H1 (cell line): ENCODE measurements at regions not wholly inside any gene's neighbourhood (a gene's known extent, or its start where the extent isn't known, plus 50 kb on each side); places are given as distances from the start of the nearest gene placed in this dataset.

Experiments used
- CTCF ChIA-PET: fragments of 300-600 bp; sonication (Branson Sonifier 250); formaldehyde crosslinking; loops from one replicate; lab custom pipeline; 2021; ENCODE audit not compliant: partially characterized antibody; lab: Charles Lee
- POLR2A ChIA-PET: fragments of 300-600 bp; sonication (Branson Sonifier 250); formaldehyde crosslinking; loops from one replicate; lab custom pipeline; 2021; ENCODE audit warnings: inconsistent platforms; ENCODE audit not compliant: partially characterized antibody; lab: Charles Lee
- DNase-seq, 2 experiments: peaks; one replicate each; pipeline versions ENCODE4 v3.0.0 to v3.0.0-alpha.2; 2010 to 2022; ENCODE audit warnings: low spot score in 2 of 2, low read depth in 1 of 2, mixed read lengths in 1 of 2
- FAIRE-seq: peaks from 2 replicates; lab custom pipeline; 2011; peaks lifted over from hg19 to GRCh38; lab: Jason Lieb, UNC
- H2AFZ ChIP-seq: 2 replicates; pipeline ENCODE4 v1.8.1; 2012; ENCODE audit warnings: low read length, inconsistent platforms
- H2AK5ac ChIP-seq: 2 replicates; pipeline ENCODE4 v1.6.1; 2013; ENCODE audit warnings: low read depth, low read length
- H2BK120ac ChIP-seq: replicated peaks from 2 replicates; pipeline ENCODE3; 2013; ENCODE audit warnings: low read depth, low read length, inconsistent platforms
- H2BK12ac ChIP-seq: 2 replicates; pipeline ENCODE4 v1.6.1; 2013; ENCODE audit warnings: low read depth, low read length
- H2BK15ac ChIP-seq: 2 replicates; pipeline ENCODE4 v1.6.1; 2013; ENCODE audit warnings: low read length
- H2BK20ac ChIP-seq: 2 replicates; pipeline ENCODE4 v1.6.1; 2013; ENCODE audit warnings: low read length
- H2BK5ac ChIP-seq: 2 replicates; pipeline ENCODE4 v1.6.1; 2013; ENCODE audit warnings: low read depth, low read length
- H3K14ac ChIP-seq: 2 replicates; pipeline ENCODE4 v1.6.1; 2013; ENCODE audit warnings: inconsistent platforms; ENCODE audit not compliant: insufficient read length
- H3K18ac ChIP-seq: 2 replicates; pipeline ENCODE4 v1.6.1; 2013; ENCODE audit warnings: low read length; ENCODE audit errors: extremely low read depth
- H3K23ac ChIP-seq: 2 replicates; pipeline ENCODE4 v1.6.1; 2013; ENCODE audit warnings: inconsistent platforms; ENCODE audit not compliant: insufficient read length
- H3K23me2 ChIP-seq: 2 replicates; pipeline ENCODE4 v1.6.1; 2013; ENCODE audit warnings: low read depth, low read length
- H3K27ac ChIP-seq: 2 replicates; pipeline ENCODE4 v1.6.1; 2011; ENCODE audit warnings: low read depth, low read length, inconsistent platforms
- H3K27me3 ChIP-seq, 4 experiments: replicated peaks in 1 of 4; 1 replicate in 1 of 4; 2 replicates in 3 of 4; pipeline versions ENCODE4 v1.6.1 to v1.8.1; 2011 to 2013; ENCODE audit warnings: low read length in 3 of 4, mild to moderate bottlenecking in 3 of 4, inconsistent platforms in 2 of 4, mixed read lengths in 2 of 4, moderate library complexity in 1 of 4; ENCODE audit not compliant: control insufficient read depth in 3 of 4, insufficient read depth in 3 of 4; ENCODE audit errors: extremely low read depth in 1 of 4
- H3K36me3 ChIP-seq, 4 experiments: 2 replicates each; pipeline versions ENCODE4 v1.6.1 to v1.8.1; 2011 to 2013; ENCODE audit warnings: mild to moderate bottlenecking in 4 of 4, low read length in 3 of 4, moderate library complexity in 2 of 4, control low read depth in 1 of 4, inconsistent platforms in 1 of 4; ENCODE audit not compliant: insufficient read depth in 4 of 4, control insufficient read depth in 2 of 4
- H3K4ac ChIP-seq: replicated peaks from 2 replicates; pipeline ENCODE3; 2013; ENCODE audit warnings: low read length, low read depth, mixed read lengths, inconsistent platforms; ENCODE audit not compliant: insufficient read length
- H3K4me1 ChIP-seq, 4 experiments: replicated peaks in 1 of 4; 1 replicate in 1 of 4; 2 replicates in 3 of 4; pipeline versions ENCODE4 v1.6.1 to v1.8.1; 2011 to 2013; ENCODE audit warnings: low read length in 3 of 4, inconsistent platforms in 2 of 4, mixed read lengths in 1 of 4; ENCODE audit not compliant: insufficient read depth in 4 of 4, control insufficient read depth in 3 of 4
- H3K4me2 ChIP-seq, 2 experiments: 2 replicates each; pipeline versions ENCODE4 v1.6.1 to v1.8.1; 2011 to 2013; ENCODE audit warnings: low read depth in 2 of 2, low read length in 2 of 2, control low read depth in 1 of 2, inconsistent platforms in 1 of 2, mild to moderate bottlenecking in 1 of 2; ENCODE audit not compliant: insufficient read depth in 1 of 2
- H3K4me3 ChIP-seq, 4 experiments: fragments of 200-600, 300-600 bp in 1 of 4; sonication (generic), shearing (Covaris generic), sonication (Bioruptor Twin) in 1 of 4; 2 replicates each; pipeline versions ENCODE4 v1.5.1 to v1.8.1; 2011 to 2016; ENCODE audit warnings: low read length in 4 of 4, low read depth in 3 of 4, control low read depth in 2 of 4, inconsistent platforms in 2 of 4, mild to moderate bottlenecking in 2 of 4, mixed read lengths in 1 of 4, moderate library complexity in 1 of 4; ENCODE audit not compliant: insufficient read depth in 2 of 4; ENCODE audit errors: extremely low read depth in 1 of 4
- H3K56ac ChIP-seq: replicated peaks from 2 replicates; pipeline ENCODE3; 2013; ENCODE audit warnings: low read depth, mild to moderate bottlenecking, mixed read lengths, low read length, inconsistent platforms; ENCODE audit not compliant: insufficient read length
- H3K79me1 ChIP-seq: 2 replicates; pipeline ENCODE4 v1.6.1; 2013; ENCODE audit warnings: low read depth, low read length, control low read depth
- H3K79me2 ChIP-seq, 2 experiments: 2 replicates each; pipeline versions ENCODE4 v1.6.1 to v1.8.1; 2012 to 2013; ENCODE audit warnings: low read length in 2 of 2, mild to moderate bottlenecking in 2 of 2, inconsistent platforms in 1 of 2; ENCODE audit not compliant: insufficient read depth in 2 of 2, control insufficient read depth in 1 of 2
- H3K9ac ChIP-seq, 4 experiments: replicated peaks in 1 of 4; 1 replicate in 1 of 4; 2 replicates in 3 of 4; pipeline versions ENCODE4 v1.6.1 to v1.8.1; 2011 to 2013; ENCODE audit warnings: low read depth in 3 of 4, low read length in 3 of 4, control low read depth in 2 of 4, mild to moderate bottlenecking in 2 of 4, moderate library complexity in 2 of 4, inconsistent platforms in 1 of 4; ENCODE audit errors: extremely low read depth in 1 of 4
- H3K9me3 ChIP-seq, 2 experiments: 2 replicates each; pipeline versions ENCODE4 v1.6.1 to v1.8.1; 2012 to 2013; ENCODE audit warnings: mild to moderate bottlenecking in 2 of 2, moderate library complexity in 2 of 2, control low read depth in 1 of 2, inconsistent platforms in 1 of 2, low read depth in 1 of 2, low read length in 1 of 2, mixed read lengths in 1 of 2; ENCODE audit not compliant: insufficient read depth in 2 of 2
- H4K20me1 ChIP-seq, 2 experiments: replicated peaks in 1 of 2; 2 replicates each; pipeline versions ENCODE3 to v1.8.1; 2011 to 2013; ENCODE audit warnings: inconsistent platforms in 2 of 2, low read length in 2 of 2, mild to moderate bottlenecking in 1 of 2; ENCODE audit not compliant: insufficient read depth in 2 of 2, control insufficient read depth in 1 of 2
- H4K5ac ChIP-seq: 2 replicates; pipeline ENCODE4 v1.6.1; 2013; ENCODE audit warnings: low read length, low read depth, mixed read lengths, inconsistent platforms; ENCODE audit not compliant: insufficient read length
- H4K8ac ChIP-seq: 2 replicates; pipeline ENCODE4 v1.8.0; 2013; ENCODE audit warnings: mild to moderate bottlenecking, moderate library complexity, low read length, inconsistent platforms; ENCODE audit not compliant: insufficient read depth; ENCODE audit errors: extremely low read depth
- H4K91ac ChIP-seq: replicated peaks from 2 replicates; pipeline ENCODE3; 2013; ENCODE audit warnings: low read length, mixed read lengths, inconsistent platforms; ENCODE audit not compliant: insufficient read length
- CHD1 ChIP-seq: IDR thresholded peaks from 2 replicates; pipeline ENCODE4 v1.6.1; 2012; ENCODE audit warnings: low read depth, low read length, improper control_type of control experiment
- EP300 ChIP-seq, 2 experiments: IDR thresholded peaks; 1 replicate in 1 of 2; 2 replicates in 1 of 2; pipeline ENCODE4 v1.6.1; 2011 to 2012; ENCODE audit warnings: low read depth in 2 of 2, low read length in 2 of 2, mild to moderate bottlenecking in 2 of 2, borderline replicate concordance in 1 of 2, inconsistent platforms in 1 of 2, moderate library complexity in 1 of 2
- EZH2 ChIP-seq: fragments of 200-600 bp; sonication (generic); IDR thresholded peaks from 2 replicates; pipeline ENCODE4 v1.7.1; 2012; ENCODE audit warnings: low read depth, mild to moderate bottlenecking, moderate library complexity, low read length, inconsistent platforms; ENCODE audit not compliant: severe bottlenecking
- FOSL1 ChIP-seq: IDR thresholded peaks from 2 replicates; pipeline ENCODE4 v1.6.1; 2011; ENCODE audit warnings: mild to moderate bottlenecking, low read depth, low read length, moderate library complexity; ENCODE audit not compliant: insufficient read depth
- HDAC6 ChIP-seq: IDR thresholded peaks from one replicate; pipeline ENCODE4 v1.7.1; 2012; ENCODE audit warnings: low read depth, mild to moderate bottlenecking, inconsistent platforms, low read length, moderate library complexity
- PHF8 ChIP-seq: fragments of 200-600 bp; sonication (generic); conservative IDR thresholded peaks from 2 replicates; pipeline ENCODE4 v1.7.1; 2012; ENCODE audit warnings: low read depth, mild to moderate bottlenecking, inconsistent platforms, low read length, moderate library complexity
- RAD21 ChIP-seq, 2 experiments: IDR thresholded peaks in 1 of 2; conservative IDR thresholded peaks in 1 of 2; 2 replicates each; pipeline ENCODE4 v1.6.1; 2011; ENCODE audit warnings: low read depth in 2 of 2, low read length in 2 of 2, improper control_type of control experiment in 1 of 2, inconsistent platforms in 1 of 2, mild to moderate bottlenecking in 1 of 2, moderate library complexity in 1 of 2
- RNF2 ChIP-seq: fragments of 200-900, 300-1000 bp; sonication (generic); IDR thresholded peaks from 2 replicates; pipeline ENCODE4 v1.7.1; 2016; ENCODE audit warnings: borderline replicate concordance, low read depth, mild to moderate bottlenecking, antibody characterized with exemption, low read length; ENCODE audit not compliant: poor library complexity, severe bottlenecking; ENCODE audit errors: missing control alignments
- RXRA ChIP-seq: IDR thresholded peaks from 2 replicates; pipeline ENCODE4 v1.6.1; 2011; ENCODE audit warnings: low read depth, mild to moderate bottlenecking, low read length, moderate library complexity; ENCODE audit not compliant: insufficient read depth
- SIX5 ChIP-seq: IDR thresholded peaks from 2 replicates; pipeline ENCODE4 v1.6.1; 2011; ENCODE audit warnings: mild to moderate bottlenecking, low read depth, low read length
- SP2 ChIP-seq: IDR thresholded peaks from 2 replicates; pipeline ENCODE4 v1.6.1; 2012; ENCODE audit warnings: mild to moderate bottlenecking, low read length, inconsistent platforms
- TBP ChIP-seq: IDR thresholded peaks from 2 replicates; pipeline ENCODE4 v1.6.1; 2011; ENCODE audit warnings: low read depth, low read length, improper control_type of control experiment
- TEAD4 ChIP-seq: IDR thresholded peaks from 2 replicates; pipeline ENCODE4 v1.6.1; 2012; ENCODE audit warnings: low read depth, low read length, inconsistent platforms, mixed read lengths
- WGBS, 2 experiments: shearing (Covaris generic) in 1 of 2; methylation state at CpG; one replicate each; pipeline versions ENCODE4 v1.1.6 to v1.1.7; 2013 to 2015; ENCODE audit warnings: low lambda C conversion rate in 2 of 2, mixed read lengths in 2 of 2, inconsistent platforms in 1 of 2, low coverage in 1 of 2, missing lambda C conversion rate in 1 of 2; ENCODE audit not compliant: insufficient replicate concordance in 2 of 2, insufficient coverage in 1 of 2, insufficient read length in 1 of 2; ENCODE audit errors: extremely low coverage in 1 of 2, missing lambda C conversion rate in 1 of 2; 5-methylcytosine and 5-hydroxymethylcytosine counted together
- TF ChIP-seq, protein P1 (sequence below): IDR thresholded peaks from 2 replicates; pipeline ENCODE4 v1.6.1; 2012; ENCODE audit warnings: inconsistent platforms

DNA sequence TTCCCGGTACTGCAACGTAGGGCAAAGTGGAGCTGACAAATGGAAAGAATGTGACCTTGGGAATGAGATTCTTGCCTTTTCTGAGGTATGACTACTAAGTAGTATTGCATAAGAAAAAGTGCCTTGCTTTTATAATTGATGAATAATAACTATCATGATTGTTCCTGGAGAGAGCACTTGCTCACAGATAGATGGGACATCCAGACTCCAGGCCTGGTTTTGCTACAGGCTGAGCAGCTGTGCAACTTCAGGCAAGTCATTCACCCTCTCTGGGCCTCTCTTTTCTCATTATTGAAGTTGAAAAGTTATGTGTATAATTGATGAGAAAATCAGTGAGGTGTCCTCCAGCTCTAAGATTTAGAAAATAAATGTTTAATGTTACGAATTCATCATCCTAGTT is 53.6 kb upstream of the MBOAT1 start:
- no peak overlapping the region for H3K23ac ChIP-seq
- H4K8ac ChIP-seq = no peak overlapping the region
- no peaks in the 10 kb centered on the region for H3K79me2 ChIP-seq
- 78% methylated on average over 3 of the region's 3 CpGs; no CpG with 5 or more reads in 1 of the 2 experiments for WGBS, 2 experiments
- H2AK5ac ChIP-seq = no peak overlapping the region
- H3K4me1 ChIP-seq = no peaks in the 10 kb centered on the region
- no peaks in the 10 kb centered on the region for H3K36me3 ChIP-seq
- no peak overlapping the region for H4K5ac ChIP-seq
- no peak overlapping the region for H2BK5ac ChIP-seq
- no peak overlapping the region for H3K14ac ChIP-seq
- no peak overlapping the region for H2BK20ac ChIP-seq
- H3K18ac ChIP-seq = no peak overlapping the region
- no peak overlapping the region for H3K27ac ChIP-seq
- H3K4ac ChIP-seq = no peak overlapping the region
- H2BK15ac ChIP-seq = no peak overlapping the region
- no peak overlapping the region for H4K91ac ChIP-seq
- no peak overlapping the region for H3K4me3 ChIP-seq
- no peak overlapping the region for H2AFZ ChIP-seq
- H2BK12ac ChIP-seq = no peak overlapping the region
- POLR2A ChIA-PET = no interaction called here
- no peak overlapping the region for H3K9ac ChIP-seq
- no peak for DNase-seq
- CTCF ChIA-PET = no interaction called here
- H3K23me2 ChIP-seq = no peaks in the 10 kb centered on the region
- H2BK120ac ChIP-seq = no peak overlapping the region
- H3K4me2 ChIP-seq = no peak overlapping the region
- no peaks in the 10 kb centered on the region for H3K9me3 ChIP-seq
- FAIRE-seq = no peak
- no peaks in the 10 kb centered on the region for H3K27me3 ChIP-seq
- no peaks in the 10 kb centered on the region for H3K79me1 ChIP-seq
- no peaks in the 10 kb centered on the region for H4K20me1 ChIP-seq
- no peak overlapping the region for H3K56ac ChIP-seq
- no peak for TF ChIP-seq EP300 (IDR thresholded peaks at IDR 0.05; ENCODE audit: borderline replicate concordance in 1 of 2, low read depth in 2 of 2, low read length in 2 of 2)
- no peak for TF ChIP-seq HDAC6
- no peak for TF ChIP-seq RAD21 (IDR thresholded peaks at IDR 0.05 in 1 of 2, conservative IDR thresholded peaks at IDR 0.05 in 1 of 2; ENCODE audit: low read depth in 2 of 2, low read length in 2 of 2)
- no peak for TF ChIP-seq SIX5
- no peak for TF ChIP-seq FOSL1
- no peak for TF ChIP-seq PHF8
- TF ChIP-seq EZH2 = no peak
- no peak for TF ChIP-seq SP2
- no peak for TF ChIP-seq TEAD4
- TF ChIP-seq, protein P1, sequence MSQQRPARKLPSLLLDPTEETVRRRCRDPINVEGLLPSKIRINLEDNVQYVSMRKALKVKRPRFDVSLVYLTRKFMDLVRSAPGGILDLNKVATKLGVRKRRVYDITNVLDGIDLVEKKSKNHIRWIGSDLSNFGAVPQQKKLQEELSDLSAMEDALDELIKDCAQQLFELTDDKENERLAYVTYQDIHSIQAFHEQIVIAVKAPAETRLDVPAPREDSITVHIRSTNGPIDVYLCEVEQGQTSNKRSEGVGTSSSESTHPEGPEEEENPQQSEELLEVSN = no peak
- TF ChIP-seq CHD1 = no peak
- no peak for TF ChIP-seq RNF2
- TF ChIP-seq TBP = no peak
- TF ChIP-seq RXRA = no peak
